HG02623 (cell line): ENCODE measurements at regions not wholly inside any gene's neighbourhood (a gene's known extent, or its start where the extent isn't known, plus 50 kb on each side); places are given as distances from the start of the nearest gene placed in this dataset.

Source experiments
- ATAC-seq: cut with Tn5 transposase; IDR thresholded peaks from one replicate; pipeline ENCODE4 v1.9.1; 2021; ENCODE audit warnings: moderate library complexity; ENCODE audit not compliant: unreplicated experiment

DNA sequence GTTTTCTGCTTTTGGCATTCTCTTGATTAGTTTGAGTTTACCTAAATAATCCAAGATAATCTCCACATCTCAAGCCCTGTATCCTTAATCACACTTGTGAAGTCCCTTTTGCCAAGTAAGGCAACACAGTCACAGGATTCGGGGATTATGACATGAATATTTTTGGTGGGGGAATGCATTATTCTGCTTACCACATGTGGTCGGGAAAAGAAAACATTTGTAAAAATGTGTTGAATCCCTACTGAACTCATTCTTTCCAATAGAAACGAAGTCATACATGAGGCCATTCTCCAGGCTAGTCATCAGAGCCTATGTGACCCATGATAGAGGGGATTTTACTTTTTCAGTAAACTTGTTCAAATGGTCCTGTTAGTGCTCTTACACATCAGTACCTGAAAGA, 58.5 kb upstream of the PRICKLE1 start:
- no peak for ATAC-seq

- no peak for ATAC-seq
Measured at GRCh38 chr12:42643881-42644579, 54.5 kb upstream of the PRICKLE1 start.

DNA sequence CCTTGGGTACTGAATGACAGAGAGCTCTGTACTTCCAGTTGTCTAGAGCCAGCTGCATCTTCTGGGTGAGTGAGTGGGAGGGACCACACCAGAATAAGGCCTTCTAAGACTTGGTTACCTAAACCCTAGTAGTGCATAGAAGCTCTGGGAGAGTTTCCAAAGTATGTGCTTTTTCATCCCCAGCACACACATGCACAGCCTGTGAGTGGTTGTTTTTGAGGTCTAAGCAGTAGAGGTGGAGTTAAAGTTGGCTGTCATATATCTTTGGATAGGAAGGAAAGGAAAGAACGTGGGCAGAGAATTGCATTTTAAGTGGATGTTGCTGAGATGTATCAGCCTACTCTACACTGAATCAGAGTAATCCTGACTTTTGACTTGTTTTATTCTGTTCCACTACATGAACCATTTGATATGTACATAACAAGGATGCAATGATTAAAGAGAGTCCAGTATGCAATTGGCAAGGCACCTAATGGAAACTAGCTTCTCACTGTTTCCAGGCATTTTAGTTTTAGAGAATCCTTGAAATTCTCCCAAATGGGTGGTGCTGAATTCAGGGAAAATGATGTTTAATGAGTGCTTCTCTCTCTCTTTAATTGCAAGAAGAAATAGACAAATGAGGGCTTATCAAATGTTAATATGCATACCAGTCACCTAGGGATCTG, 51.8 kb upstream of the PRICKLE1 start:
- ATAC-seq: no peak

DNA sequence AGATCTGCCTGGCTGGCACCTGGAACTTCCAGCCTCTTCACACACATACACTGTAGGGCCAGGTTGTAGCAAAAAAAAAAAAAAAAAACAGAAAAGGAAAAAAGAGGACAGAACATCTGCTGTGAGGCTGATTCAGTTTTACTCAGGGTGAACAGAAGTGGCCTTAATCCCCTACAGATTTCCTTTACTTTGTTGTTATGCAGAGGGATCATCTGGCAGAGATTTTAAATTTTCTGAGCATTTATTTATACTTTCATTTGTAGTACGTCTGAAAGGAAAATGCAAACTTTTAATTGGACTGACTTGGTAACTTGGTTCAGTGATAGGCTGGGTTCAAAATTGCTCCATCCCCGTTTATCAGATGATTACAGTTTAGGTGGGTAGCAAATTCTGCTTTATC, 50.8 kb upstream of the PRICKLE1 start:
- no peak for ATAC-seq

DNA sequence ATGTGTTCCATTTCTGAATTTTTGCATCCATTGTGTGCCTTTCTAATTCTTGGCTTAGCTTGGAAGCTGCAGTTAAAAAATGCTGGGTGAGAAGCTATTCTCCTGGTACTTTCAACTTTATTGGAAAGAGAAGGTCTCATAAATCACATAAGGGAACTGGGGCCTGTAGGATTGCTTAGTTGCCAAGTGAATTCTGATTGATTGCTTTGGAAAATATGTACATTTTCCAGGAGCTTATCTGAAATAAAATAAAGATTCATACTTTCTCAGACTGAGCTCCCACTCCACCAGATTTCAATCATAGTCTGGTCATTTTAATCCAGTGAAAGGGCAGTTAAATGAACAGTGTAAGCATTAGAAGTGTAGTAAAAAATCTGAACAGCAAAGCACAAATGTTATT, 50.0 kb upstream of the PRICKLE1 start:
- no peak for ATAC-seq
